Body of pancreas (tissue), 4 donors: ENCODE measurements at regions not wholly inside any gene's neighbourhood (a gene's known extent, or its start where the extent isn't known, plus 50 kb on each side); places are given as distances from the start of the nearest gene placed in this dataset.

Experiments used
- ATAC-seq: fragments of 150-250 bp; one replicate; pipeline ENCODE4 v1.9.1; 2016
- DNase-seq, 4 donors: peaks; one replicate each; pipeline ENCODE4 v3.0.0-alpha.2; 2019
- H3K27ac ChIP-seq, 4 donors: fragments of 200-600 bp; sonication (generic); 1 replicate in 3 of 4; 2 replicates in 1 of 4; pipeline versions ENCODE4 v1.5.1 to v1.6.1; 2016 to 2019; ENCODE audit warnings: mild to moderate bottlenecking in 1 of 4, mixed read lengths in 1 of 4, moderate library complexity in 1 of 4
- H3K27me3 ChIP-seq, 2 donors: fragments of 200-600 bp; sonication (generic); one replicate each; pipeline ENCODE4 v1.6.0; 2016; ENCODE audit warnings: mild to moderate bottlenecking in 1 of 2
- H3K36me3 ChIP-seq, 2 donors: fragments of 200-600 bp; sonication (generic); replicated peaks in 1 of 2; 2 replicates each; pipeline ENCODE4 v1.5.1; 2016; ENCODE audit warnings: low read depth in 2 of 2; ENCODE audit not compliant: insufficient read depth in 1 of 2
- H3K4me1 ChIP-seq: fragments of 200-600 bp; sonication (generic); one replicate; pipeline ENCODE4 v1.6.0; 2016
- H3K4me3 ChIP-seq, 2 donors: fragments of 200-600 bp; sonication (generic); 1 replicate in 1 of 2; 2 replicates in 1 of 2; pipeline ENCODE4 v1.5.1; 2016 to 2019
- H3K9me3 ChIP-seq, 3 donors: fragments of 200-600 bp; sonication (generic); 1 replicate in 2 of 3; 2 replicates in 1 of 3; pipeline ENCODE4 v1.5.1; 2016
- CTCF ChIP-seq, 7 experiments: fragments of 450-650 bp in 4 of 7; fragments of 200-600 bp in 3 of 7; sonication (generic) in 3 of 7; IDR thresholded peaks; one replicate each; pipeline ENCODE4 v1.5.1; 2016 to 2019; ENCODE audit warnings: antibody characterized with exemption in 7 of 7
- POLR2A ChIP-seq, 3 donors: fragments of 450-650 bp; IDR thresholded peaks; one replicate each; pipeline ENCODE4 v1.6.1; 2016; ENCODE audit warnings: antibody characterized with exemption in 3 of 3, mild to moderate bottlenecking in 2 of 3
- WGBS, 2 donors: methylation state at CpG; one replicate each; pipeline ENCODE4 v1.1.5; 2017; 5-methylcytosine and 5-hydroxymethylcytosine counted together
- intact Hi-C: fragments of 100-400 bp; cut with DNase I; formaldehyde crosslinking; loops from one replicate; pipeline ENCODE4 v1.15.1; 2023

- intact Hi-C loops, result no loop called here
- TF ChIP-seq POLR2A (IDR thresholded peaks at IDR 0.05) (no peak), CTCF (IDR thresholded peaks at IDR 0.05) (no peak)
- no peak for DNase-seq
- no peaks in the 10 kb centered on the region for H3K4me1 ChIP-seq
- ATAC-seq, result no peak
- H3K36me3 ChIP-seq, result no peaks in the 10 kb centered on the region
- H3K4me3 ChIP-seq, result no peak overlapping the region
- H3K9me3 ChIP-seq, result no peaks in the 10 kb centered on the region
- no peak overlapping the region for H3K27ac ChIP-seq
- no peaks in the 10 kb centered on the region for H3K27me3 ChIP-seq
These were observed 1138.4 kb downstream of the TBL1XR1 start for GRCh38 chr3:176058856-176059255.

- Histone ChIP-seq H3K27me3 (no peaks in the 10 kb centered on the region), H3K4me3 (no peak overlapping the region), H3K27ac (no peak overlapping the region), H3K4me1 (no peaks in the 10 kb centered on the region), H3K9me3 (no peaks in the 10 kb centered on the region), H3K36me3 (no peaks in the 10 kb centered on the region)
- WGBS, 2 donors, result 65 to 68% methylated on average over 6 of the region's 6 CpGs
- ATAC-seq (no peak), DNase-seq (no peak)
- intact Hi-C loops, result no loop called here
- TF ChIP-seq CTCF (IDR thresholded peaks at IDR 0.05) (no peak), POLR2A (IDR thresholded peaks at IDR 0.05) (no peak)
These were observed 1141.4 kb downstream of the TBL1XR1 start for GRCh38 chr3:176055836-176056235.

GRCh38 chr3:176051766-176052165 lies 1145.5 kb downstream of the TBL1XR1 start:
- intact Hi-C loops, result no loop called here
- Histone ChIP-seq H3K9me3 (no peaks in the 10 kb centered on the region), H3K27ac (no peak overlapping the region), H3K36me3 (no peaks in the 10 kb centered on the region), H3K27me3 (no peaks in the 10 kb centered on the region), H3K4me1 (no peaks in the 10 kb centered on the region), H3K4me3 (no peak overlapping the region)
- TF ChIP-seq CTCF (IDR thresholded peaks at IDR 0.05) (no peak), POLR2A (IDR thresholded peaks at IDR 0.05) (no peak)
- ATAC-seq (no peak), DNase-seq (no peak)
- WGBS, 2 donors, result 55 to 73% methylated on average over 7 of the region's 7 CpGs

GRCh38 chr3:176046703-176047102 lies 1150.6 kb downstream of the TBL1XR1 start:
- TF ChIP-seq CTCF (IDR thresholded peaks at IDR 0.05) (no peak), POLR2A (IDR thresholded peaks at IDR 0.05) (no peak)
- Histone ChIP-seq H3K27me3 (no peaks in the 10 kb centered on the region), H3K4me3 (no peak overlapping the region), H3K4me1 (no peaks in the 10 kb centered on the region), H3K36me3 (no peaks in the 10 kb centered on the region), H3K9me3 (no peaks in the 10 kb centered on the region), H3K27ac (no peak overlapping the region)
- DNase-seq, result no peak
- intact Hi-C loops, result no loop called here
- no peak for ATAC-seq
- WGBS, 2 donors, result 79 to 84% methylated on average over 2 of the region's 2 CpGs

- WGBS, 2 donors, result 66 to 75% methylated on average over 2 of the region's 2 CpGs
- H3K4me3 ChIP-seq, result no peak overlapping the region
- no peaks in the 10 kb centered on the region for H3K9me3 ChIP-seq
- no peaks in the 10 kb centered on the region for H3K36me3 ChIP-seq
- no peaks in the 10 kb centered on the region for H3K4me1 ChIP-seq
- H3K27ac ChIP-seq, result no peak overlapping the region
- no peak for ATAC-seq
- DNase-seq, result no peak
- intact Hi-C loops, result no loop called here
- TF ChIP-seq POLR2A (IDR thresholded peaks at IDR 0.05) (no peak), CTCF (IDR thresholded peaks at IDR 0.05) (no peak)
- H3K27me3 ChIP-seq, result no peaks in the 10 kb centered on the region
These were observed 1155.5 kb downstream of the TBL1XR1 start for GRCh38 chr3:176041812-176042211.
